HG02884 (cell line): ENCODE measurements at regions not wholly inside any gene's neighbourhood (a gene's known extent, or its start where the extent isn't known, plus 50 kb on each side); places are given as distances from the start of the nearest gene placed in this dataset.

Experiments used
- ATAC-seq: cut with Tn5 transposase; IDR thresholded peaks from one replicate; pipeline ENCODE4 v1.9.1; 2021; ENCODE audit warnings: mild to moderate bottlenecking, moderate library complexity; ENCODE audit not compliant: unreplicated experiment

- no peak for ATAC-seq
These were observed 69.5 kb upstream of the ELOVL5 start for GRCh38 chr6:53418288-53418687.

GRCh38 chr6:53417141-53417540 lies 68.4 kb upstream of the ELOVL5 start:
- ATAC-seq, result no peak

- ATAC-seq, result no peak
These were observed 64.6 kb upstream of the ELOVL5 start for GRCh38 chr6:53413326-53413725.

- no peak for ATAC-seq
These were observed 64.0 kb upstream of the ELOVL5 start for GRCh38 chr6:53412751-53413150.

- ATAC-seq, result no peak
These were observed 63.4 kb upstream of the ELOVL5 start for GRCh38 chr6:53412021-53412715.

- ATAC-seq, result no peak
These were observed 62.7 kb upstream of the ELOVL5 start for GRCh38 chr6:53411451-53411850.

GRCh38 chr6:53410508-53411258 lies 61.9 kb upstream of the ELOVL5 start:
- peak; percentile 97 for ATAC-seq

GRCh38 chr6:53408826-53409225 lies 60.1 kb upstream of the ELOVL5 start:
- no peak for ATAC-seq

- no peak for ATAC-seq
These were observed 50.2 kb upstream of the ELOVL5 start for GRCh38 chr6:53399027-53399344.

GRCh38 chr6:53398247-53399026 lies 49.7 kb upstream of the ELOVL5 start:
- ATAC-seq, result no peak
